OCI-LY1 (cell line): ENCODE measurements at regions not wholly inside any gene's neighbourhood (a gene's known extent, or its start where the extent isn't known, plus 50 kb on each side); places are given as distances from the start of the nearest gene placed in this dataset.

Experiments used
- H2AFZ ChIP-seq: fragments of 200-600 bp; sonication (generic), shearing (Covaris generic); 2 replicates; pipeline ENCODE4 v1.6.0; 2014; ENCODE audit warnings: antibody characterized with exemption, mild to moderate bottlenecking, low read length
- H3F3A ChIP-seq: fragments of 200-600 bp; sonication (generic), shearing (Covaris generic); 2 replicates; pipeline ENCODE4 v1.6.0; 2014; ENCODE audit warnings: mild to moderate bottlenecking, antibody characterized with exemption, low read length, moderate library complexity; ENCODE audit not compliant: insufficient read depth
- H3K27ac ChIP-seq: fragments of 200-600 bp; sonication (generic); 2 replicates; pipeline ENCODE4 v1.5.1; 2014; ENCODE audit warnings: low read length, mixed run types, mild to moderate bottlenecking, low read depth; ENCODE audit not compliant: poor library complexity, severe bottlenecking
- H3K27me3 ChIP-seq: fragments of 200-600 bp; sonication (generic); 2 replicates; pipeline ENCODE4 v1.6.0; 2014; ENCODE audit warnings: antibody characterized with exemption, mild to moderate bottlenecking, low read length, moderate library complexity; ENCODE audit not compliant: insufficient read depth
- H3K36me3 ChIP-seq: fragments of 200-600 bp; sonication (generic); 2 replicates; pipeline ENCODE4 v1.6.1; 2014; ENCODE audit warnings: mild to moderate bottlenecking, antibody characterized with exemption, low read length, moderate library complexity, mixed read lengths; ENCODE audit not compliant: insufficient read depth
- H3K4me1 ChIP-seq: fragments of 200-600 bp; sonication (generic); 2 replicates; pipeline ENCODE4 v1.5.1; 2014; ENCODE audit warnings: mild to moderate bottlenecking, low read length, moderate library complexity; ENCODE audit not compliant: insufficient read depth, severe bottlenecking
- H3K4me2 ChIP-seq: fragments of 200-600 bp; sonication (generic), shearing (Covaris generic); 2 replicates; pipeline ENCODE4 v1.6.1; 2014; ENCODE audit warnings: low read length
- H3K4me3 ChIP-seq: fragments of 200-600 bp; sonication (generic); 2 replicates; pipeline ENCODE4 v1.5.1; 2014; ENCODE audit warnings: low read length, low read depth, mild to moderate bottlenecking, mixed read lengths; ENCODE audit not compliant: poor library complexity, severe bottlenecking
- H3K79me2 ChIP-seq: fragments of 200-600 bp; shearing (Covaris generic); 2 replicates; pipeline ENCODE4 v1.6.1; 2016; ENCODE audit warnings: mixed run types, low read length, mixed read lengths; ENCODE audit not compliant: insufficient read depth
- H3K9ac ChIP-seq: fragments of 200-600 bp; sonication (generic), shearing (Covaris generic); 2 replicates; pipeline ENCODE4 v1.6.1; 2014; ENCODE audit warnings: mild to moderate bottlenecking, low read length, mixed read lengths
- H3K9me2 ChIP-seq: fragments of 200-600 bp; sonication (generic), shearing (Covaris generic); 2 replicates; pipeline ENCODE4 v1.6.1; 2014; ENCODE audit warnings: low read depth, mild to moderate bottlenecking, low read length, mixed read lengths
- H3K9me3 ChIP-seq: fragments of 200-600 bp; shearing (Covaris generic); 2 replicates; pipeline ENCODE4 v1.6.1; 2014; ENCODE audit warnings: low read length, mixed read lengths
- H4K20me1 ChIP-seq: fragments of 200-600 bp; sonication (generic), shearing (Covaris generic); 2 replicates; pipeline ENCODE4 v1.6.0; 2016; ENCODE audit warnings: mild to moderate bottlenecking, low read length; ENCODE audit not compliant: insufficient read depth
- CTCF ChIP-seq: fragments of 200-600 bp; sonication (generic), shearing (Covaris generic); IDR thresholded peaks from 2 replicates; pipeline ENCODE4 v1.5.1; 2017; ENCODE audit warnings: mild to moderate bottlenecking, antibody characterized with exemption, low read length, moderate library complexity, mixed read lengths
- EZH2 ChIP-seq: fragments of 200-600 bp; sonication (generic), shearing (Covaris generic); IDR thresholded peaks from 2 replicates; pipeline ENCODE4 v1.8.0; 2017; ENCODE audit warnings: borderline replicate concordance, mixed run types, mild to moderate bottlenecking, antibody characterized with exemption, low read length, moderate library complexity, mixed read lengths

- no peak overlapping the region for H3K9ac ChIP-seq
- TF ChIP-seq EZH2 (no peak), CTCF (no peak)
- H3K9me2 ChIP-seq, result no peaks in the 10 kb centered on the region
- H3K4me2 ChIP-seq, result no peak overlapping the region
- H3K27ac ChIP-seq, result no peak overlapping the region
- no peaks in the 10 kb centered on the region for H3F3A ChIP-seq
- no peaks in the 10 kb centered on the region for H3K79me2 ChIP-seq
- H4K20me1 ChIP-seq, result no peaks in the 10 kb centered on the region
- no peak overlapping the region for H2AFZ ChIP-seq
- no peaks in the 10 kb centered on the region for H3K9me3 ChIP-seq
- H3K4me3 ChIP-seq, result no peak overlapping the region
- no peaks in the 10 kb centered on the region for H3K4me1 ChIP-seq
- no peaks in the 10 kb centered on the region for H3K27me3 ChIP-seq
- no peaks in the 10 kb centered on the region for H3K36me3 ChIP-seq
These were observed 67.0 kb downstream of the CXCL12 start for GRCh38 chr10:44317856-44318255.

GRCh38 chr10:44316922-44317215 lies 68.0 kb downstream of the CXCL12 start:
- no peak for TF ChIP-seq EZH2
- TF ChIP-seq CTCF, result no peak
- no peak overlapping the region for H2AFZ ChIP-seq
- no peak overlapping the region for H3K27ac ChIP-seq
- H3K9me3 ChIP-seq, result no peaks in the 10 kb centered on the region
- no peaks in the 10 kb centered on the region for H3K36me3 ChIP-seq
- H3K79me2 ChIP-seq, result no peaks in the 10 kb centered on the region
- no peaks in the 10 kb centered on the region for H4K20me1 ChIP-seq
- H3K27me3 ChIP-seq, result no peaks in the 10 kb centered on the region
- H3K9me2 ChIP-seq, result no peaks in the 10 kb centered on the region
- no peaks in the 10 kb centered on the region for H3K4me1 ChIP-seq
- H3K4me3 ChIP-seq, result no peak overlapping the region
- H3K4me2 ChIP-seq, result no peak overlapping the region
- H3F3A ChIP-seq, result no peaks in the 10 kb centered on the region
- H3K9ac ChIP-seq, result no peak overlapping the region

GRCh38 chr10:44316187-44316921 lies 68.5 kb downstream of the CXCL12 start:
- H3K36me3 ChIP-seq, result no peaks in the 10 kb centered on the region
- no peaks in the 10 kb centered on the region for H3K27me3 ChIP-seq
- no peaks in the 10 kb centered on the region for H3K79me2 ChIP-seq
- no peaks in the 10 kb centered on the region for H4K20me1 ChIP-seq
- H3F3A ChIP-seq, result no peaks in the 10 kb centered on the region
- H3K4me3 ChIP-seq, result no peak overlapping the region
- H3K4me1 ChIP-seq, result no peaks in the 10 kb centered on the region
- no peak overlapping the region for H2AFZ ChIP-seq
- H3K4me2 ChIP-seq, result no peak overlapping the region
- H3K27ac ChIP-seq, result no peak overlapping the region
- no peaks in the 10 kb centered on the region for H3K9me3 ChIP-seq
- TF ChIP-seq CTCF (no peak), EZH2 (no peak)
- H3K9ac ChIP-seq, result no peak overlapping the region
- H3K9me2 ChIP-seq, result no peaks in the 10 kb centered on the region
